Activated naive CD8-positive, alpha-beta T cell treated with anti-CD3 and anti-CD28 coated beads for 36 hours (primary cell): ENCODE measurements at regions not wholly inside any gene's neighbourhood (a gene's known extent, or its start where the extent isn't known, plus 50 kb on each side); places are given as distances from the start of the nearest gene placed in this dataset.

Experiments used
- DNase-seq: peaks from one replicate; pipeline ENCODE4 v3.0.0; 2021
- H3K27ac Mint-ChIP-seq: one replicate; pipeline ENCODE4 v1.8.0; 2022; ENCODE audit warnings: mild to moderate bottlenecking, moderate library complexity, mixed read lengths
- H3K27me3 Mint-ChIP-seq: one replicate; pipeline ENCODE4 v1.8.0; 2022; ENCODE audit warnings: mild to moderate bottlenecking, mixed read lengths
- H3K36me3 Mint-ChIP-seq: one replicate; pipeline ENCODE4 v1.8.0; 2021; ENCODE audit warnings: mild to moderate bottlenecking, mixed read lengths
- H3K4me1 Mint-ChIP-seq: one replicate; pipeline ENCODE4 v1.8.0; 2021; ENCODE audit warnings: mixed read lengths
- H3K4me3 Mint-ChIP-seq: one replicate; pipeline ENCODE4 v1.8.0; 2022; ENCODE audit warnings: mild to moderate bottlenecking, moderate library complexity, mixed read lengths
- H3K9me3 Mint-ChIP-seq: one replicate; pipeline ENCODE4 v1.8.0; 2022; ENCODE audit warnings: mixed read lengths

DNA sequence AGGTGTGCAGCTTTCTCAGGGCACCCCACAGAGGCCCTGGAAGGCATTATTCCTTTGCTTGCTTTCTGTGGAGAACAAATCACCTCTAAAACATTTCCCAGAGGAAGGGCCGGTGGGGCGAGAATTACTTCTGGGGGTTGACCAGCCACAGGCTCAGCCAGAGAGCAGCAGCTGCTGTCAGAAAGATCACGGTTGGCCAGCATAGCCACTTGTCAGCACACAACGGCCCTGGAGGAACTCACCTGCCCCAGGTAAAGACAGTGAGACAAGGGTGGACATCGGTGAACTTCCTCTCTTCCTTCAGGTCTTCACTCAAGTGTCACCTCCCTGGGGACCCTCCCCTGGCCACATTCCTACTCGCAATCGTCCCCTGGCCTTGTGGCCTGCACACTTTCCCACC lies 69.5 kb upstream of the CLDN14 start:
- H3K4me1 Mint-ChIP-seq: no peaks in the 10 kb centered on the region
- H3K4me3 Mint-ChIP-seq: no peak overlapping the region
- DNase-seq: no peak
- H3K36me3 Mint-ChIP-seq: no peaks in the 10 kb centered on the region
- no peaks in the 10 kb centered on the region for H3K9me3 Mint-ChIP-seq
- H3K27me3 Mint-ChIP-seq: peaks cover 5% of the 10 kb centered on the region
- H3K27ac Mint-ChIP-seq: no peak overlapping the region

DNA sequence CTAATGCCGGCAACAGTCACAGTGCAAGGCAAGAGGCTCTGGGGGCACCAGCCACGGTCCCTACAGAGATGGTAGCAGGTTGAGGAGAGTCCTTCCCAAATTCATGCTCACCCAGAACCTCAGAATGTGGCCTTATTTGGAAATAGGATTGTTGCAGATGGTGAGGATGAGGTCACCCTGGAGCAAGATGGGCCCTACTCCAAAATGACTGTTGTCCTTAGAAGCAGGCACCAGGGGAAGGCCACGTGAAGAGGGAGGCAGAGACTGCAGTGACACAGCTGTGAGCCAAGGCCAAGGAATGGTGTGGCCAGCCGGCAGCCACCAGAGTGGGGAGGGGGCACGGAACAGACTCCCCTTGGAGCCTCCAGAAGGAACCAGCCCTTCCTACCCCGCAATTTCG lies 70.8 kb upstream of the CLDN14 start:
- H3K36me3 Mint-ChIP-seq: no peaks in the 10 kb centered on the region
- no peak for DNase-seq
- H3K4me1 Mint-ChIP-seq: no peaks in the 10 kb centered on the region
- H3K4me3 Mint-ChIP-seq: no peak overlapping the region
- peaks cover 4% of the 10 kb centered on the region for H3K27me3 Mint-ChIP-seq
- no peaks in the 10 kb centered on the region for H3K9me3 Mint-ChIP-seq
- no peak overlapping the region for H3K27ac Mint-ChIP-seq

GRCh38 chr21:36551321-36551720 lies 71.4 kb upstream of the CLDN14 start:
- no peak for DNase-seq
- Mint-ChIP-seq H3K27me3 (peaks cover 4% of the 10 kb centered on the region), H3K4me1 (no peaks in the 10 kb centered on the region), H3K36me3 (no peaks in the 10 kb centered on the region), H3K4me3 (no peak overlapping the region), H3K9me3 (no peaks in the 10 kb centered on the region), H3K27ac (no peak overlapping the region)

DNA sequence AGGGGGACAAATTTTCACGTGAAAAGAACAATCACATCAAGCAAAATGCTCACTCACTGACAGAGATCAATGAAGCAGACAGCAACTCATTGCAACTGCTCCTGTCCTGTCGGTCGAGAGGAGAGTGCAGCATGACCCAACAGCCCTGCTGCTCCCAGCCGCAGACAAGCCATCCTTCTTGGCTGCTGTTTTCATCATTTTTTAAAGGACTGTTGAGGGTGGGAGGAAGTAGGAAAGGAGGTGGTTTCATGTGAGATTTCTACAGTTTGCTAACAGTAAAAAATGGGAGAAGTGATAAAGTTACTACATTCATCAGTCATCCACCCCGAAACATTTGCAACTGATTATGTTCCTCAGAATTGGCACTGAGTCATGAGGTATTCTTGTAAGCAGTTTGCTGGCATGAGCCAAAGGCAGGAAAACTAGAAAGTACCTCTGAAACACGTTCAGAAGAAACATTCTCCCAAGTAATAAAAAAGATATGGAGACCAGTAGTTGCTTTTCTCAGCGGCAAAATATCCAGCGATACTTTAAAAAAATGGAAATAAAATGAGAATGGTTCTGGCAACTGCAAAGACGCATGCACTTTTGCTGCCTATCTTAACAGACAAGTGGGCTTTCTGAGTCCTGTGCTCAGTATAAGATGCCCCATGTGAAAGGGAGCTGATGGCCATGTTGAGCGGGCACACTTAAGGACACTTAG lies 72.0 kb upstream of the CLDN14 start:
- Mint-ChIP-seq H3K27me3 (peaks cover 4% of the 10 kb centered on the region), H3K9me3 (peaks cover under 1% of the 10 kb centered on the region), H3K4me1 (no peaks in the 10 kb centered on the region), H3K27ac (no peak overlapping the region), H3K4me3 (no peak overlapping the region), H3K36me3 (no peaks in the 10 kb centered on the region)
- DNase-seq: no peak

DNA sequence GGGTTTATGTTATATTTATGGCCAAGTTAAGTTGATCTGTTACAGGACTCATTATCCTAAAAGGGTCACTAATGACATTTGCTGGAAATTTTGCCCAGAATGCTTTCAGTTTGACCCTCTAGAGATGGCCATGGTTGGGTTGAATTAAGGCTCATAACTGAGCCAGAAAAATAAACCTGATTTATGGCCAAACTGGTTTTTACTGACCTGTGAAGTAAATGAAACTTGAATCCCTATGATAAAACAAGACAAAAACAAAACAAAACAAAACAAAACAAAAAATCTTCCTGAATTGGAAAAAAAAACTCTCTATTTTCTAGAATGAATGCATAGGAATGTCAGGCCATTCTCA lies 72.5 kb upstream of the CLDN14 start:
- H3K4me3 Mint-ChIP-seq: no peak overlapping the region
- peaks cover 4% of the 10 kb centered on the region for H3K27me3 Mint-ChIP-seq
- DNase-seq: no peak
- no peaks in the 10 kb centered on the region for H3K4me1 Mint-ChIP-seq
- no peaks in the 10 kb centered on the region for H3K36me3 Mint-ChIP-seq
- peaks cover 1% of the 10 kb centered on the region for H3K9me3 Mint-ChIP-seq
- H3K27ac Mint-ChIP-seq: no peak overlapping the region

DNA sequence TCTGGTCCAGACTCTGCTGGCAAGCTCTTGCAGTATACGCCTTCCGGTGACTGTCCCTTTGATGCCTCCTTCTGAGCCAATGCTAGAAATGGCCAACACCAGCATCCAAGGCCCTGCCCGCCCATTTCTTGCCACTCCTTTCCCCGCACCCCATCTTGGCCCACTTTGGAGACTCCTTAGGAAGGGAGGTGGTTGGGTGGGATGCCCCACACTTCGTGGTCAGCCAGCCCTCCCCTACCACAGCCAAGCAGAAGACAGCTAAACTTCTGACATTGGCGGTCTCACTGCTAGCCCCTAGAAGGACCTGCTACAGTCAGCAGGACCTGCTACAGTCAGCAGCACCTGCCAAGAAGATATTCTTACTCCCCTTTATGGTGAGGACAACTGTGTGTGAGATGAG lies 73.5 kb upstream of the CLDN14 start:
- Mint-ChIP-seq H3K27me3 (no peaks in the 10 kb centered on the region), H3K36me3 (no peaks in the 10 kb centered on the region)

DNA sequence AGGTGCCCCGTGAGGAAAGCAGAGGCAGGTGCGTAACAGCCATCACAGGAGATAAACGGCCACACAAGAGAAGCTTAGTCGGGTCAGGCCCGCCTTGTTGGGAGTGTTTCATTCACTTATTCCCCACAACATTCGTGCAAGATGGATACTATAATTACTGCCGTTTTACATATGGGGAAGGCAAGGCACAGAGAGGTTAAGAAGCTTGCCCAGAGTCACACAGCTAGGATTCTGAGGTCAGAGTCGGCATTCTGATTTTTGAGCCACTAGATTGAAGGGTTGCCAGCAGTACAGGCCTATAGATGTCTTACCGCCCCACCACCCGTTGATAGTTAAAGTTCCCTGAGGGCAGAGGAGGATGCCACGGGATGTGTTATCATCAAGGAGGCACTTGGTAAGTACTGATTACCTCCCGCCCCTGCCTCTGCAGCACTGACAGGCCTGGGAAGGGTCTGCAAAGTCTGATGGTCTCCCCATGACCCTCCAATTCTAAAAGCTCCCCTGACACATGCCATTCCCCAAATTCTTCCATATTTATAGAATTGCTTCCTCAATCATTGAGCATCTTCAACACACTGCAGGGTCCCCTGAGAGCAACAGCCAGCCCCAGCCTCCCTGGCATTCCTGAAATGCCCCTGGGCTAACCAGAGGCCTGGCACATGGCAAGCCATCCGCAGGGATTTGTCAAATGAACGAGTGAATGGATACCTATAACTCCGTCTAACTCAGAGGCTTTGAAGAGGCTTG lies 74.7 kb upstream of the CLDN14 start:
- H3K27me3 Mint-ChIP-seq: no peaks in the 10 kb centered on the region
- no peaks in the 10 kb centered on the region for H3K36me3 Mint-ChIP-seq
- DNase-seq: no peak
- H3K9me3 Mint-ChIP-seq: peaks cover 1% of the 10 kb centered on the region
- no peaks in the 10 kb centered on the region for H3K4me1 Mint-ChIP-seq
- no peak overlapping the region for H3K27ac Mint-ChIP-seq
- no peak overlapping the region for H3K4me3 Mint-ChIP-seq

More for the DNA sequence above, 73.5 kb upstream of the CLDN14 start:
- Mint-ChIP-seq H3K27ac (no peak overlapping the region), H3K4me1 (no peaks in the 10 kb centered on the region), H3K4me3 (no peak overlapping the region), H3K9me3 (peaks cover 1% of the 10 kb centered on the region)
- DNase-seq: no peak

- H3K27ac Mint-ChIP-seq: no peak overlapping the region
- H3K27me3 Mint-ChIP-seq: no peaks in the 10 kb centered on the region
- H3K4me3 Mint-ChIP-seq: no peak overlapping the region
- no peak for DNase-seq
- peaks cover 1% of the 10 kb centered on the region for H3K9me3 Mint-ChIP-seq
- no peaks in the 10 kb centered on the region for H3K36me3 Mint-ChIP-seq
- H3K4me1 Mint-ChIP-seq: no peaks in the 10 kb centered on the region
Measured at GRCh38 chr21:36555199-36555800, 75.4 kb upstream of the CLDN14 start.

DNA sequence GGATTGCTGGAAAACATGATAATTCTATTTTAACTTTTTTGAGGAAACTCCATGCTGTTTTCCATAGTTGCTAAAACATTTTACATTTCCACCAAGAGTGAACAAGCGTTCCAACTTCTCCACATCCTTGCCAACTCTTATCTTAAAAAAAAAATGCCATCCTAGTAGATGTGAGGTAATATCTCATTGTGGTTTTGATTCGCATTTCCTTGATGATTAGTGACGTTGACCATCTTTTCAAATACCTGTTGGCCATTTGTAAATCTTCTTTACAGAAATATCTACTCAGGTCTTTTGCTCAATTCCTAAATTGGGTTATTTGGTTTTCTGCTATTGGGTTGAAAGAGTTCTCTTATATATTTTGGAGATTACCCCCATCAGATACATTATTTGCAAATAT lies 77.4 kb upstream of the CLDN14 start:
- Mint-ChIP-seq H3K36me3 (no peaks in the 10 kb centered on the region), H3K4me3 (no peak overlapping the region), H3K4me1 (peaks cover 3% of the 10 kb centered on the region), H3K27me3 (no peaks in the 10 kb centered on the region), H3K9me3 (peaks cover 1% of the 10 kb centered on the region), H3K27ac (no peak overlapping the region)
- DNase-seq: no peak

GRCh38 chr21:36560933-36561575 lies 81.1 kb upstream of the CLDN14 start:
- Mint-ChIP-seq H3K4me3 (no peak overlapping the region), H3K4me1 (peaks cover 3% of the 10 kb centered on the region), H3K9me3 (peaks cover 1% of the 10 kb centered on the region), H3K27ac (no peak overlapping the region), H3K27me3 (peaks cover 4% of the 10 kb centered on the region), H3K36me3 (no peaks in the 10 kb centered on the region)
- DNase-seq: no peak

GRCh38 chr21:36563341-36563926 lies 83.5 kb upstream of the CLDN14 start:
- H3K4me3 Mint-ChIP-seq: no peak overlapping the region
- H3K4me1 Mint-ChIP-seq: peaks cover 3% of the 10 kb centered on the region
- peaks cover 4% of the 10 kb centered on the region for H3K27me3 Mint-ChIP-seq
- no peaks in the 10 kb centered on the region for H3K9me3 Mint-ChIP-seq
- H3K27ac Mint-ChIP-seq: no peak overlapping the region
- no peaks in the 10 kb centered on the region for H3K36me3 Mint-ChIP-seq
- DNase-seq: no peak

DNA sequence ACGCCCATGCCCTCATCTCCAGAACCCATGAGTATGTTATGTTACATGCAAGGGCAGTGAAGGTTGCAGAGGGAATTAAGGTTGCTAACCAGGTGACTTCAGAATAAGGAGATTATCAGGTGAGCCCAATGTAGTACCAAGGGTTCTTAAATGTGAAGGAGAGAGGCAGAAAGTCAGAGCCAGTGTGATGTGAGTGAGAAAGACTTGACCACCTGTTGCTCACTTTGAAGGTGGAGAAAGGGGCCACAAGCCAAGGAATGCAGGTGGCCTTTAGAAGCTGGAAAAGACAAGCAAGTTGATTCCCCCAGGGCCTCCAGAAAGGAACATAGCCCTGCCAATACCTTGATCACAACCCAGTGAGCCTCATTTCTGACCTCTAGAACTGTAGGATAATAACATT lies 84.7 kb upstream of the CLDN14 start:
- H3K36me3 Mint-ChIP-seq: no peaks in the 10 kb centered on the region
- no peaks in the 10 kb centered on the region for H3K9me3 Mint-ChIP-seq
- H3K27me3 Mint-ChIP-seq: peaks cover 7% of the 10 kb centered on the region
- H3K4me3 Mint-ChIP-seq: no peak overlapping the region
- no peak overlapping the region for H3K27ac Mint-ChIP-seq
- H3K4me1 Mint-ChIP-seq: peaks cover 3% of the 10 kb centered on the region
- DNase-seq: no peak

- peaks cover 3% of the 10 kb centered on the region for H3K4me1 Mint-ChIP-seq
- no peaks in the 10 kb centered on the region for H3K9me3 Mint-ChIP-seq
- peaks cover 7% of the 10 kb centered on the region for H3K27me3 Mint-ChIP-seq
- no peak for DNase-seq
- H3K4me3 Mint-ChIP-seq: no peak overlapping the region
- no peak overlapping the region for H3K27ac Mint-ChIP-seq
- H3K36me3 Mint-ChIP-seq: no peaks in the 10 kb centered on the region
Measured at GRCh38 chr21:36565540-36565939, 85.6 kb upstream of the CLDN14 start.

- DNase-seq: no peak
- Mint-ChIP-seq H3K27me3 (peaks cover 7% of the 10 kb centered on the region), H3K27ac (no peak overlapping the region), H3K36me3 (no peaks in the 10 kb centered on the region), H3K4me3 (no peak overlapping the region), H3K4me1 (peaks cover 3% of the 10 kb centered on the region), H3K9me3 (no peaks in the 10 kb centered on the region)
Measured at GRCh38 chr21:36566644-36567043, 86.7 kb upstream of the CLDN14 start.

DNA sequence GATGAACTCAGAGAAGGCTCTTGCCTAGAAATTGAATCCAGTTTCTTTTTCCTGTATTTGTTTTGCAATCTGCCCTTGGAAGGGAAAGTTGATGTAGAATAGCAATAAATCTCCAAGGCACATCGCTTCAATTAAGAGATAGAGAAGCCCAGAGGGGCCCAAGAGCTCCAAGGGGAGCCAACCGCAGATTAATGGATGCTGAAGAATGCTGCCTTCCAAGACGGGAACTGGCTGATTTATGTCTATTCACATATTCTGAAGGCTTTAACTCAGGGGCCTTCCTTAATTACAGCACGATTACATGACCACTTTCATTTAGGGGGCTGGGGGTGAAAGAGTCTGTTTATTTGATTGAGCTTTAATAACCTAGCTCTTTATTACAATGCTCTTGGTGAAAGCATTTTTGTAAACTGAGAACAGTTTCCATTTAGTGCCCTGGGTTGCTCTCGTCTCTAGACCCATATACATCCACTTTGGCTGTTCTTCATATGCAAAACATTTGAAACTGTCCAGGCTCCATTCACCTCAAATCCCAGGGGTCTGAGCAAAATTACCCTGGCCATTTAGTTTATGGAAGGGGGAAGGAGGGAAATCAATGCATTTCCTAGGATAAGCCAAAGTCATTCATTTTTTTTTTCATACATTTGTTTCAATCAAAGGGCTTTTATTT lies 87.4 kb upstream of the CLDN14 start:
- H3K36me3 Mint-ChIP-seq: no peaks in the 10 kb centered on the region
- H3K27ac Mint-ChIP-seq: no peak overlapping the region
- no peaks in the 10 kb centered on the region for H3K4me1 Mint-ChIP-seq
- DNase-seq: no peak
- H3K4me3 Mint-ChIP-seq: no peak overlapping the region
- peaks cover 7% of the 10 kb centered on the region for H3K27me3 Mint-ChIP-seq
- no peaks in the 10 kb centered on the region for H3K9me3 Mint-ChIP-seq
